MM.1S (cell line): ENCODE measurements at regions not wholly inside any gene's neighbourhood (a gene's known extent, or its start where the extent isn't known, plus 50 kb on each side); places are given as distances from the start of the nearest gene placed in this dataset.

Experiments used
- EZH2 ChIP-seq: fragments of 300-600 bp; sonication (generic); optimal IDR thresholded peaks from 2 replicates; pipeline ENCODE3; 2017; ENCODE audit warnings: low read depth, mild to moderate bottlenecking, antibody characterized with exemption, low read length, mixed read lengths
- TF ChIP-seq, protein P1 (sequence below): fragments of 300-600 bp; sonication (generic); IDR thresholded peaks from 2 replicates; pipeline ENCODE4 v1.5.1; 2016; ENCODE audit warnings: antibody characterized with exemption, low read length, mixed read lengths

- TF ChIP-seq, protein P1, sequence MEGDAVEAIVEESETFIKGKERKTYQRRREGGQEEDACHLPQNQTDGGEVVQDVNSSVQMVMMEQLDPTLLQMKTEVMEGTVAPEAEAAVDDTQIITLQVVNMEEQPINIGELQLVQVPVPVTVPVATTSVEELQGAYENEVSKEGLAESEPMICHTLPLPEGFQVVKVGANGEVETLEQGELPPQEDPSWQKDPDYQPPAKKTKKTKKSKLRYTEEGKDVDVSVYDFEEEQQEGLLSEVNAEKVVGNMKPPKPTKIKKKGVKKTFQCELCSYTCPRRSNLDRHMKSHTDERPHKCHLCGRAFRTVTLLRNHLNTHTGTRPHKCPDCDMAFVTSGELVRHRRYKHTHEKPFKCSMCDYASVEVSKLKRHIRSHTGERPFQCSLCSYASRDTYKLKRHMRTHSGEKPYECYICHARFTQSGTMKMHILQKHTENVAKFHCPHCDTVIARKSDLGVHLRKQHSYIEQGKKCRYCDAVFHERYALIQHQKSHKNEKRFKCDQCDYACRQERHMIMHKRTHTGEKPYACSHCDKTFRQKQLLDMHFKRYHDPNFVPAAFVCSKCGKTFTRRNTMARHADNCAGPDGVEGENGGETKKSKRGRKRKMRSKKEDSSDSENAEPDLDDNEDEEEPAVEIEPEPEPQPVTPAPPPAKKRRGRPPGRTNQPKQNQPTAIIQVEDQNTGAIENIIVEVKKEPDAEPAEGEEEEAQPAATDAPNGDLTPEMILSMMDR, result no peak
- TF ChIP-seq EZH2, result no peak
Observed at GRCh38 chr5:147168578-147169327, 66.1 kb upstream of the STK32A start.
